Psoas muscle (tissue), 7 donors: ENCODE measurements at regions not wholly inside any gene's neighbourhood (a gene's known extent, or its start where the extent isn't known, plus 50 kb on each side); places are given as distances from the start of the nearest gene placed in this dataset.
A peak's percentile ranks its signal among the peaks of the same experiment; 100 is the strongest.

Experiments
- ATAC-seq, 4 donors: fragments of 200-7000 bp; cut with Tn5 transposase; one replicate each; pipeline ENCODE4 v1.9.1; 2020; ENCODE audit warnings: moderate library complexity in 3 of 4, mild to moderate bottlenecking in 2 of 4
- DNase-seq, 2 donors: peaks; one replicate each; pipeline ENCODE4 v3.0.0-alpha.2; 2020
- H3K27ac ChIP-seq: fragments of 200-600 bp; one replicate; pipeline ENCODE4 v1.8.0; 2022
- H3K27me3 ChIP-seq, 3 donors: fragments of 200-600 bp in 1 of 3; one replicate each; pipeline versions ENCODE4 v1.6.1 to v1.8.0; 2013 to 2022; ENCODE audit warnings: low read length in 2 of 3, mild to moderate bottlenecking in 2 of 3, moderate library complexity in 1 of 3; ENCODE audit not compliant: insufficient read depth in 3 of 3
- H3K36me3 ChIP-seq, 2 donors: fragments of 200-600 bp in 1 of 2; one replicate each; pipeline versions ENCODE4 v1.6.1 to v1.8.0; 2013 to 2022; ENCODE audit warnings: low read depth in 1 of 2, mild to moderate bottlenecking in 1 of 2, moderate library complexity in 1 of 2; ENCODE audit not compliant: insufficient read depth in 1 of 2
- H3K4me1 ChIP-seq: fragments of 200-600 bp; one replicate; pipeline ENCODE4 v1.8.0; 2022
- H3K4me3 ChIP-seq: fragments of 200-600 bp; one replicate; pipeline ENCODE4 v1.8.0; 2022; ENCODE audit warnings: mild to moderate bottlenecking
- H3K9me3 ChIP-seq: fragments of 200-600 bp; one replicate; pipeline ENCODE4 v1.8.0; 2022
- WGBS, 3 donors: extraction: QIAGEN DNeasy Blood & Tissue Kit; methylation state at CpG; one replicate each; pipeline versions ENCODE4 v1.1.6 to v1.1.7; 2013; 5-methylcytosine and 5-hydroxymethylcytosine counted together
- intact Hi-C, 2 donors: fragments of 100-400 bp; cut with DNase I; formaldehyde crosslinking; loops; one replicate each; pipeline versions ENCODE4 v1.11.0 to v1.14.2; 2022
- TF ChIP-seq, protein P1 (sequence below): fragments of 200-600 bp; IDR thresholded peaks from one replicate; pipeline ENCODE4 v1.8.0; 2022; ENCODE audit warnings: antibody characterized with exemption
- donor health status: healthy with polysubstance abuse.
- donor health status: DM: no; HTN: no; CAD: no; lungs with moderate emphysema.
- donor health status: Bipolar disorder and iron deficiency.
- donor health status: healthy.
- donor health status: DM: yes; HTN: yes; CAD: no.
- donor health status: DM: no; HTN: no; CAD: no.
- donor health status: DM: yes; HTN: yes; CAD: no.

- Histone ChIP-seq H3K4me3 (no peak overlapping the region), H3K4me1 (peaks cover 20% of the 10 kb centered on the region), H3K36me3 (no peaks in the 10 kb centered on the region), H3K27ac (peak overlapping the region; percentile 70), H3K9me3 (no peaks in the 10 kb centered on the region), H3K27me3 (no peaks in the 10 kb centered on the region)
- intact Hi-C loops, result no loop called here
- 12 to 18% (median 14%) methylated on average over 5 of the region's 5 CpGs for WGBS, 3 donors
- TF ChIP-seq, protein P1, sequence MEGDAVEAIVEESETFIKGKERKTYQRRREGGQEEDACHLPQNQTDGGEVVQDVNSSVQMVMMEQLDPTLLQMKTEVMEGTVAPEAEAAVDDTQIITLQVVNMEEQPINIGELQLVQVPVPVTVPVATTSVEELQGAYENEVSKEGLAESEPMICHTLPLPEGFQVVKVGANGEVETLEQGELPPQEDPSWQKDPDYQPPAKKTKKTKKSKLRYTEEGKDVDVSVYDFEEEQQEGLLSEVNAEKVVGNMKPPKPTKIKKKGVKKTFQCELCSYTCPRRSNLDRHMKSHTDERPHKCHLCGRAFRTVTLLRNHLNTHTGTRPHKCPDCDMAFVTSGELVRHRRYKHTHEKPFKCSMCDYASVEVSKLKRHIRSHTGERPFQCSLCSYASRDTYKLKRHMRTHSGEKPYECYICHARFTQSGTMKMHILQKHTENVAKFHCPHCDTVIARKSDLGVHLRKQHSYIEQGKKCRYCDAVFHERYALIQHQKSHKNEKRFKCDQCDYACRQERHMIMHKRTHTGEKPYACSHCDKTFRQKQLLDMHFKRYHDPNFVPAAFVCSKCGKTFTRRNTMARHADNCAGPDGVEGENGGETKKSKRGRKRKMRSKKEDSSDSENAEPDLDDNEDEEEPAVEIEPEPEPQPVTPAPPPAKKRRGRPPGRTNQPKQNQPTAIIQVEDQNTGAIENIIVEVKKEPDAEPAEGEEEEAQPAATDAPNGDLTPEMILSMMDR, result no peak
- ATAC-seq (peak; percentile 71 to 92 (median 80)), DNase-seq (no peak)
Observed at GRCh38 chr3:20669184-20669583, 483.2 kb upstream of the SGO1 start.

DNA sequence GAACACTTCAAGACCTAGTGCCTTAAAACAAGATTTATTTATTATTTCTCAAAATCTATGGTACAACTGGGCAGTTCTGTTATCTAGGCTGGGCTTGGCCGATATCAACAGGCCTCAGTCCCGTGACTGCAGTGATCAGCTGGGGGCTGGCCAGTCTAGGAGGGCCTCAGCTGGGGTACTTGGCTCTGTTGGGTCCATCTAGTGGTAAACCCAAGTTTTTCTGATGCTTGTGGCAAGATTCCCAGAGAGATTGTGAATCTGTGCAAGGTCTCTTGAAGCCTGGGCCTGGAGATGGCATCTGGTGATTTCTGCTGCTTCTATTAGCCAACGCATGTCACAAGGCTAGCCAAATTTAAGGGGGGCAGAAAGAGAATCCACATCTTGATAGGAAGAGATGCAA is 482.4 kb upstream of the SGO1 start:
- intact Hi-C loops, result no loop called here
- peaks cover 20% of the 10 kb centered on the region for H3K4me1 ChIP-seq

GRCh38 chr3:20666091-20666490 is 480.1 kb upstream of the SGO1 start:
- Histone ChIP-seq H3K27ac (no peak overlapping the region), H3K9me3 (no peaks in the 10 kb centered on the region), H3K4me1 (peaks cover 20% of the 10 kb centered on the region), H3K27me3 (no peaks in the 10 kb centered on the region), H3K36me3 (no peaks in the 10 kb centered on the region), H3K4me3 (no peak overlapping the region)
- intact Hi-C loops, result no loop called here
- TF ChIP-seq, protein P1, result no peak
- ATAC-seq (no peak), DNase-seq (no peak)
- 14 to 42% (median 19%) methylated on average over 2 of the region's 2 CpGs for WGBS, 3 donors

More for the DNA sequence above, 482.4 kb upstream of the SGO1 start:
- ATAC-seq, result peak in 1 of 4 donors; percentile 24
- no peak overlapping the region for H3K27ac ChIP-seq
- H3K27me3 ChIP-seq, result no peaks in the 10 kb centered on the region
- no peaks in the 10 kb centered on the region for H3K9me3 ChIP-seq
- TF ChIP-seq, protein P1, result no peak
- DNase-seq, result no peak
- H3K36me3 ChIP-seq, result no peaks in the 10 kb centered on the region
- 67 to 87% (median 67%) methylated on average over 3 of the region's 3 CpGs for WGBS, 3 donors
- no peak overlapping the region for H3K4me3 ChIP-seq

DNA sequence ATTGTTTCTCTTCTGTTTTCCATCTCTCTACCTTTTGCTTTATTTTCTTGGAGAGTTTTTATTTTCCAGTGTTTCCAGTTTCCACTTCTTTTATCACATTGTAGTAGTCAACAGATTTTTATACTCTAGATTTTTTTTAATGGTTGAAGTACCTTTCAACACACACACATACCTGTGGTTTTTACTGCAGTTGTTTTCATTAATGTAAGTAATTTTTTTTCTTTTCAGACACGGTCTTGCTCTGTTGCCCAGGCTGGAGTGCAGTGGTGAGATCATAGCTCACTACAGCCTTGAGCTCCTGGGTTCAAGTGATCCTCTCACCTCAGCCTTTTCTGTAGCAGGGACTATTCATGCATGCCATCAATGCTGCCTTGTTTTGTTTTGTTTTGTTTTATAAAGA is 472.5 kb upstream of the SGO1 start:
- H3K9me3 ChIP-seq, result peaks cover 12% of the 10 kb centered on the region
- no peaks in the 10 kb centered on the region for H3K4me1 ChIP-seq
- WGBS, 3 donors, result 81 to 88% (median 81%) methylated on average over 1 of the region's 1 CpG
- ATAC-seq (no peak), DNase-seq (no peak)
- no peaks in the 10 kb centered on the region for H3K27me3 ChIP-seq
- H3K36me3 ChIP-seq, result no peaks in the 10 kb centered on the region
- intact Hi-C loops, result no loop called here
- H3K27ac ChIP-seq, result no peak overlapping the region
- H3K4me3 ChIP-seq, result no peak overlapping the region
- TF ChIP-seq, protein P1, result no peak

- Histone ChIP-seq H3K4me1 (no peaks in the 10 kb centered on the region), H3K27ac (no peak overlapping the region), H3K4me3 (no peak overlapping the region), H3K27me3 (no peaks in the 10 kb centered on the region), H3K9me3 (peaks cover 12% of the 10 kb centered on the region), H3K36me3 (no peaks in the 10 kb centered on the region)
- TF ChIP-seq, protein P1, result no peak
- intact Hi-C loops, result no loop called here
- WGBS, 3 donors, result 85 to 90% (median 87%) methylated on average over 4 of the region's 4 CpGs
- ATAC-seq, result no peak
- no peak for DNase-seq
Observed at GRCh38 chr3:20657560-20657959, 471.6 kb upstream of the SGO1 start.
